Panc1 (cell line): ENCODE measurements at regions not wholly inside any gene's neighbourhood (a gene's known extent, or its start where the extent isn't known, plus 50 kb on each side); places are given as distances from the start of the nearest gene placed in this dataset.

ENCODE experiments used
- CTCF ChIP-seq: fragments of 450-650 bp; IDR thresholded peaks from 2 replicates; pipeline ENCODE4 v1.5.1; 2017; ENCODE audit warnings: mild to moderate bottlenecking
- TCF7L2 ChIP-seq: IDR thresholded peaks from 2 replicates; pipeline ENCODE4 v1.6.1; 2011; ENCODE audit warnings: mild to moderate bottlenecking, low read depth, low read length, inconsistent platforms

- TF ChIP-seq CTCF: no peak
- TF ChIP-seq TCF7L2: no peak
Measured at GRCh38 chr6:105994118-105994590, 92.0 kb upstream of the PRDM1 start.
